GM23338 (cell line): ENCODE measurements at regions not wholly inside any gene's neighbourhood (a gene's known extent, or its start where the extent isn't known, plus 50 kb on each side); places are given as distances from the start of the nearest gene placed in this dataset.

Source experiments
- ATAC-seq: fragments of 200-7000 bp; cut with Tn5 transposase; 3 replicates; pipeline ENCODE4 v1.9.1; 2020
- DNase-seq: peaks from one replicate; pipeline ENCODE4 v3.0.0-alpha.2; 2015; ENCODE audit warnings: low spot score
- H2AFZ ChIP-seq: fragments of 200-600 bp; sonication (generic); 2 replicates; pipeline ENCODE4 v1.8.0; 2016; ENCODE audit warnings: antibody characterized with exemption, mild to moderate bottlenecking, moderate library complexity
- H3F3A ChIP-seq: fragments of 200-600 bp; sonication (generic); replicated peaks from 2 replicates; pipeline ENCODE4 v1.8.0; 2017; ENCODE audit warnings: antibody characterized with exemption, mixed run types, low read depth
- H3K27ac ChIP-seq: fragments of 200-600 bp; sonication (generic); 2 replicates; pipeline ENCODE4 v1.6.1; 2016; ENCODE audit warnings: low read depth
- H3K27me3 ChIP-seq: fragments of 200-600 bp; sonication (generic); 2 replicates; pipeline ENCODE4 v1.8.0; 2016; ENCODE audit warnings: mild to moderate bottlenecking, mixed run types, moderate library complexity; ENCODE audit not compliant: insufficient read depth
- H3K36me3 ChIP-seq: fragments of 200-600 bp; sonication (generic); 2 replicates; pipeline ENCODE4 v1.8.0; 2016; ENCODE audit warnings: mild to moderate bottlenecking; ENCODE audit not compliant: insufficient read depth
- H3K4me1 ChIP-seq: fragments of 200-600 bp; sonication (generic); 2 replicates; pipeline ENCODE4 v1.8.0; 2016; ENCODE audit warnings: mild to moderate bottlenecking, moderate library complexity; ENCODE audit not compliant: insufficient read depth
- H3K4me2 ChIP-seq: fragments of 200-600 bp; sonication (generic); 2 replicates; pipeline ENCODE4 v1.7.1; 2017; ENCODE audit warnings: mixed run types
- H3K4me3 ChIP-seq: fragments of 200-600 bp; sonication (generic); 2 replicates; pipeline ENCODE4 v1.6.1; 2016; ENCODE audit warnings: mixed run types
- H3K79me2 ChIP-seq: fragments of 200-600 bp; sonication (generic); replicated peaks from 2 replicates; pipeline ENCODE4 v1.8.0; 2017; ENCODE audit warnings: mild to moderate bottlenecking; ENCODE audit not compliant: insufficient read depth
- H3K9me2 ChIP-seq: fragments of 200-600 bp; sonication (generic); 2 replicates; pipeline ENCODE4 v1.8.0; 2017; ENCODE audit not compliant: insufficient read depth
- H4K20me1 ChIP-seq: fragments of 200-600 bp; sonication (generic); replicated peaks from 2 replicates; pipeline ENCODE4 v1.8.0; 2017; ENCODE audit warnings: mild to moderate bottlenecking; ENCODE audit not compliant: insufficient read depth
- H3K27ac Mint-ChIP-seq: 2 replicates; pipeline ENCODE4 v1.8.0; 2020; ENCODE audit warnings: inconsistent platforms, mild to moderate bottlenecking, moderate library complexity, mixed read lengths
- H3K27me3 Mint-ChIP-seq: 3 replicates; pipeline ENCODE4 v1.8.0; 2022; ENCODE audit warnings: low read depth, mild to moderate bottlenecking, moderate library complexity, mixed read lengths, inconsistent platforms; ENCODE audit not compliant: insufficient read depth, poor library complexity
- H3K36me3 Mint-ChIP-seq: 3 replicates; pipeline ENCODE4 v1.8.0; 2021; ENCODE audit warnings: low read depth, mild to moderate bottlenecking, inconsistent platforms, moderate library complexity, mixed read lengths
- H3K4me1 Mint-ChIP-seq: 3 replicates; pipeline ENCODE4 v1.8.0; 2020; ENCODE audit warnings: mild to moderate bottlenecking, inconsistent platforms, mixed read lengths
- H3K4me3 Mint-ChIP-seq: 3 replicates; pipeline ENCODE4 v1.8.0; 2021; ENCODE audit warnings: moderate library complexity, mild to moderate bottlenecking, inconsistent platforms, mixed read lengths
- H3K9me3 Mint-ChIP-seq: 3 replicates; pipeline ENCODE4 v1.8.0; 2020; ENCODE audit warnings: moderate library complexity, mild to moderate bottlenecking, inconsistent platforms, mixed read lengths
- STAT1 ChIP-seq: IDR thresholded peaks from one replicate; pipeline ENCODE4 v1.6.1; 2016; ENCODE audit warnings: antibody characterized with exemption; ENCODE audit not compliant: unreplicated experiment
- ZNF331 ChIP-seq: fragments of 250-450 bp; sonication (Bioruptor Pico); IDR thresholded peaks from 2 replicates; pipeline ENCODE4 v1.5.0; 2020; ENCODE audit warnings: low read depth, mild to moderate bottlenecking, moderate library complexity
- TF ChIP-seq, protein P1 (sequence below): fragments of 250-450 bp; sonication (Bioruptor Pico); IDR thresholded peaks from 2 replicates; pipeline ENCODE4 v1.5.0; 2020; ENCODE audit warnings: mild to moderate bottlenecking, moderate library complexity
- TF ChIP-seq, protein P2 (sequence below), 2 experiments: fragments of 200-600 bp in 1 of 2; sonication (generic) in 1 of 2; conservative IDR thresholded peaks; 2 replicates each; pipeline versions ENCODE4 v1.5.1 to v1.6.1; 2016 to 2017; ENCODE audit warnings: antibody characterized with exemption in 2 of 2, low read depth in 2 of 2, mild to moderate bottlenecking in 2 of 2, moderate library complexity in 1 of 2

DNA sequence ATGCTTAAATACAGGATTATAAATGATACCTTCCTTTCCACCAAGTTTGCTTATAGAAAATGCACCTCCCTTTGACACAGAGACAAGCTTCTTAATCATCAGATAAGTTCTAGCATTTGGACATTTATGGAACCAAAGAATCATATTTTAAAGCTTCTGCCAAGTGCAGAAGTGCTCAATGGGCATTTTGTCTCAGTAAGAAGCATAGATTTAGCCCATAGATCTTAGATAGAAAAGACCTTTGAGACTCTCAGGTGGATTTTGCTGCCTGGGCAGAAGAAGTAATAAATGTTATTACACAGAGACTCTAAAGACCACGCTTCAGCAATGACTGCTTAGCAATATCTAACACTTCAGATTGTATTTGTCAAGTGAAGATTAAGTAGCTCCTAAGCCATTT lies 174.6 kb downstream of the VEGFC start (continued):
- TF ChIP-seq, protein P1, sequence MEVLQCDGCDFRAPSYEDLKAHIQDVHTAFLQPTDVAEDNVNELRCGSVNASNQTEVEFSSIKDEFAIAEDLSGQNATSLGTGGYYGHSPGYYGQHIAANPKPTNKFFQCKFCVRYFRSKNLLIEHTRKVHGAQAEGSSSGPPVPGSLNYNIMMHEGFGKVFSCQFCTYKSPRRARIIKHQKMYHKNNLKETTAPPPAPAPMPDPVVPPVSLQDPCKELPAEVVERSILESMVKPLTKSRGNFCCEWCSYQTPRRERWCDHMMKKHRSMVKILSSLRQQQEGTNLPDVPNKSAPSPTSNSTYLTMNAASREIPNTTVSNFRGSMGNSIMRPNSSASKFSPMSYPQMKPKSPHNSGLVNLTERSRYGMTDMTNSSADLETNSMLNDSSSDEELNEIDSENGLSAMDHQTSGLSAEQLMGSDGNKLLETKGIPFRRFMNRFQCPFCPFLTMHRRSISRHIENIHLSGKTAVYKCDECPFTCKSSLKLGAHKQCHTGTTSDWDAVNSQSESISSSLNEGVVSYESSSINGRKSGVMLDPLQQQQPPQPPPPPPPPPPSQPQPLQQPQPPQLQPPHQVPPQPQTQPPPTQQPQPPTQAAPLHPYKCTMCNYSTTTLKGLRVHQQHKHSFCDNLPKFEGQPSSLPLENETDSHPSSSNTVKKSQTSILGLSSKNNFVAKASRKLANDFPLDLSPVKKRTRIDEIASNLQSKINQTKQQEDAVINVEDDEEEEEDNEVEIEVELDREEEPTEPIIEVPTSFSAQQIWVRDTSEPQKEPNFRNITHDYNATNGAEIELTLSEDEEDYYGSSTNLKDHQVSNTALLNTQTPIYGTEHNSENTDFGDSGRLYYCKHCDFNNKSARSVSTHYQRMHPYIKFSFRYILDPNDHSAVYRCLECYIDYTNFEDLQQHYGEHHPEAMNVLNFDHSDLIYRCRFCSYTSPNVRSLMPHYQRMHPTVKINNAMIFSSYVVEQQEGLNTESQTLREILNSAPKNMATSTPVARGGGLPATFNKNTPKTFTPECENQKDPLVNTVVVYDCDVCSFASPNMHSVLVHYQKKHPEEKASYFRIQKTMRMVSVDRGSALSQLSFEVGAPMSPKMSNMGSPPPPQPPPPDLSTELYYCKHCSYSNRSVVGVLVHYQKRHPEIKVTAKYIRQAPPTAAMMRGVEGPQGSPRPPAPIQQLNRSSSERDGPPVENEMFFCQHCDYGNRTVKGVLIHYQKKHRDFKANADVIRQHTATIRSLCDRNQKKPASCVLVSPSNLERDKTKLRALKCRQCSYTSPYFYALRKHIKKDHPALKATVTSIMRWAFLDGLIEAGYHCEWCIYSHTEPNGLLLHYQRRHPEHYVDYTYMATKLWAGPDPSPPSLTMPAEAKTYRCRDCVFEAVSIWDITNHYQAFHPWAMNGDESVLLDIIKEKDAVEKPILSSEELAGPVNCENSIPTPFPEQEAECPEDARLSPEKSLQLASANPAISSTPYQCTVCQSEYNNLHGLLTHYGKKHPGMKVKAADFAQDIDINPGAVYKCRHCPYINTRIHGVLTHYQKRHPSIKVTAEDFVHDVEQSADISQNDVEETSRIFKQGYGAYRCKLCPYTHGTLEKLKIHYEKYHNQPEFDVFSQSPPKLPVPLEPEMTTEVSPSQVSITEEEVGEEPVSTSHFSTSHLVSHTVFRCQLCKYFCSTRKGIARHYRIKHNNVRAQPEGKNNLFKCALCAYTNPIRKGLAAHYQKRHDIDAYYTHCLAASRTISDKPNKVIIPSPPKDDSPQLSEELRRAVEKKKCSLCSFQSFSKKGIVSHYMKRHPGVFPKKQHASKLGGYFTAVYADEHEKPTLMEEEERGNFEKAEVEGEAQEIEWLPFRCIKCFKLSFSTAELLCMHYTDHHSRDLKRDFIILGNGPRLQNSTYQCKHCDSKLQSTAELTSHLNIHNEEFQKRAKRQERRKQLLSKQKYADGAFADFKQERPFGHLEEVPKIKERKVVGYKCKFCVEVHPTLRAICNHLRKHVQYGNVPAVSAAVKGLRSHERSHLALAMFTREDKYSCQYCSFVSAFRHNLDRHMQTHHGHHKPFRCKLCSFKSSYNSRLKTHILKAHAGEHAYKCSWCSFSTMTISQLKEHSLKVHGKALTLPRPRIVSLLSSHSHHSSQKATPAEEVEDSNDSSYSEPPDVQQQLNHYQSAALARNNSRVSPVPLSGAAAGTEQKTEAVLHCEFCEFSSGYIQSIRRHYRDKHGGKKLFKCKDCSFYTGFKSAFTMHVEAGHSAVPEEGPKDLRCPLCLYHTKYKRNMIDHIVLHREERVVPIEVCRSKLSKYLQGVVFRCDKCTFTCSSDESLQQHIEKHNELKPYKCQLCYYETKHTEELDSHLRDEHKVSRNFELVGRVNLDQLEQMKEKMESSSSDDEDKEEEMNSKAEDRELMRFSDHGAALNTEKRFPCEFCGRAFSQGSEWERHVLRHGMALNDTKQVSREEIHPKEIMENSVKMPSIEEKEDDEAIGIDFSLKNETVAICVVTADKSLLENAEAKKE (CRISPR knock-in tag): no peak
- TF ChIP-seq, protein P2, sequence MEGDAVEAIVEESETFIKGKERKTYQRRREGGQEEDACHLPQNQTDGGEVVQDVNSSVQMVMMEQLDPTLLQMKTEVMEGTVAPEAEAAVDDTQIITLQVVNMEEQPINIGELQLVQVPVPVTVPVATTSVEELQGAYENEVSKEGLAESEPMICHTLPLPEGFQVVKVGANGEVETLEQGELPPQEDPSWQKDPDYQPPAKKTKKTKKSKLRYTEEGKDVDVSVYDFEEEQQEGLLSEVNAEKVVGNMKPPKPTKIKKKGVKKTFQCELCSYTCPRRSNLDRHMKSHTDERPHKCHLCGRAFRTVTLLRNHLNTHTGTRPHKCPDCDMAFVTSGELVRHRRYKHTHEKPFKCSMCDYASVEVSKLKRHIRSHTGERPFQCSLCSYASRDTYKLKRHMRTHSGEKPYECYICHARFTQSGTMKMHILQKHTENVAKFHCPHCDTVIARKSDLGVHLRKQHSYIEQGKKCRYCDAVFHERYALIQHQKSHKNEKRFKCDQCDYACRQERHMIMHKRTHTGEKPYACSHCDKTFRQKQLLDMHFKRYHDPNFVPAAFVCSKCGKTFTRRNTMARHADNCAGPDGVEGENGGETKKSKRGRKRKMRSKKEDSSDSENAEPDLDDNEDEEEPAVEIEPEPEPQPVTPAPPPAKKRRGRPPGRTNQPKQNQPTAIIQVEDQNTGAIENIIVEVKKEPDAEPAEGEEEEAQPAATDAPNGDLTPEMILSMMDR (conservative IDR thresholded peaks at IDR 0.05; ENCODE audit: low read depth in 2 of 2): no peak
- no peak for TF ChIP-seq ZNF331
- no peak for TF ChIP-seq STAT1

DNA sequence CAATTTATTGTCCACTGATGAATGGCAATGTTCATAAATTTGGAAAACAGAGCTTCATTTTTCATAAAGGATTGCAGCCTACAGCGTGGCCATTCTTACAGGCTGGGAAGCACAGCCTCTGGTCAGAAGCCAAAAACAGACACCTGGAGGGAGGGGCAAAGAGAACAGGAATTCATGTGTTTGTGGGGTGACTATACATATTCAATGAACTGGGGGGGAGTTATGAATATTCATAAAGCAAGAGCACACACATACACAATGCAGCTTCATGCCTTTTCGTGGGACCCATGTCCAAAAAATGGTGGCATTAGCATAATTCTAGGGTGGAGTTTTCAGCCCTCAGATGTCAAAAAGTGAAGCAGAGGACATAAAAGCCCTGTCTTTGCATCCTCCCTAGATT lies 173.3 kb downstream of the VEGFC start:
- ATAC-seq: no peak
- no peak for TF ChIP-seq ZNF331
- no peak for DNase-seq

More for the DNA sequence above, 173.3 kb downstream of the VEGFC start:
- Histone ChIP-seq H3K9me2 (no peaks in the 10 kb centered on the region), H4K20me1 (no peaks in the 10 kb centered on the region), H3K27ac (no peak overlapping the region), H2AFZ (no peak overlapping the region), H3K27me3 (no peaks in the 10 kb centered on the region), H3K4me3 (no peak overlapping the region), H3F3A (no peaks in the 10 kb centered on the region), H3K36me3 (no peaks in the 10 kb centered on the region), H3K4me1 (no peaks in the 10 kb centered on the region), H3K79me2 (no peaks in the 10 kb centered on the region), H3K4me2 (no peak overlapping the region)
- Mint-ChIP-seq H3K4me1 (no peaks in the 10 kb centered on the region), H3K9me3 (peaks cover 3% of the 10 kb centered on the region; the same call in 1 of the 3 replicates), H3K4me3 (no peak overlapping the region), H3K27ac (no peak overlapping the region), H3K27me3 (no peaks in the 10 kb centered on the region), H3K36me3 (no peaks in the 10 kb centered on the region)
